Testis (tissue), 2 donors: ENCODE measurements at regions not wholly inside any gene's neighbourhood (a gene's known extent, or its start where the extent isn't known, plus 50 kb on each side); places are given as distances from the start of the nearest gene placed in this dataset.

Experiments used
- CTCF ChIP-seq, 3 experiments: fragments of 450-650 bp in 2 of 3; fragments of 200-600 bp in 1 of 3; sonication (generic) in 1 of 3; IDR thresholded peaks; one replicate each; pipeline ENCODE4 v1.5.1; 2016 to 2019; ENCODE audit warnings: antibody characterized with exemption in 3 of 3, mild to moderate bottlenecking in 2 of 3, moderate library complexity in 1 of 3
- POLR2A ChIP-seq: fragments of 450-650 bp; IDR thresholded peaks from one replicate; pipeline ENCODE4 v1.6.1; 2017; ENCODE audit warnings: antibody characterized with exemption, mild to moderate bottlenecking, moderate library complexity

- TF ChIP-seq CTCF (IDR thresholded peaks at IDR 0.05) (no peak), POLR2A (no peak)
Measured at GRCh38 chr1:208324005-208324404, 79.8 kb upstream of the PLXNA2 start.
